ENCODE measurements at regions not wholly inside any gene's neighbourhood (a gene's known extent, or its start where the extent isn't known, plus 50 kb on each side); places are given as distances from the start of the nearest gene placed in this dataset.
"Not testable (repeated sequence)": the region's sequence is repeated elsewhere in the genome, so short reads cannot be mapped to it uniquely, and the experiment has no call there.

DNA sequence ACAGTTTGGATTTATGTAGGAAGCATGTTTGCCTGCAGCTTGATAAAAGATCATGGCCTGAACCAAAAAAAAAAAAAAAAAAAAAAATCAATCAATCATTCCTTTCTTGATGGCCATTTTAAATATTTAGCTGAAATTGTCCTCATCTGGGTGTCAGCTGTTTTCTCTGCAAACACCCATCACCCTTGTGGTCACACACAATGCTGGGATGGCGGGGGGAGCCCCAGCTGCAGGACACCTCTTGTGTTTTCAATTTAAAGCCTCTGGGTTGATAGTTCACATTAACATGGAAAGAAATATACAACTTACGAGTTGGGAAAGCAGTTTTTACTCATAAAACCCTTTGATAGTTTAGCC lies 160.4 kb downstream of the ZFP64 start:
- Histone ChIP-seq H3K4me1 (ENCODE audit: low read depth) (no peaks in the 10 kb centered on the region), H3K27ac (no peak overlapping the region), H3K4me3 (no peak overlapping the region), H3K36me3 (no peaks in the 10 kb centered on the region), H3K9me3 (ENCODE audit: low read depth) (no peaks in the 10 kb centered on the region), H3K27me3 (no peaks in the 10 kb centered on the region)
- no peak for DNase-seq (ENCODE audit: low read depth in 1 of 2, low spot score in 1 of 2)
- TF ChIP-seq, protein P1, sequence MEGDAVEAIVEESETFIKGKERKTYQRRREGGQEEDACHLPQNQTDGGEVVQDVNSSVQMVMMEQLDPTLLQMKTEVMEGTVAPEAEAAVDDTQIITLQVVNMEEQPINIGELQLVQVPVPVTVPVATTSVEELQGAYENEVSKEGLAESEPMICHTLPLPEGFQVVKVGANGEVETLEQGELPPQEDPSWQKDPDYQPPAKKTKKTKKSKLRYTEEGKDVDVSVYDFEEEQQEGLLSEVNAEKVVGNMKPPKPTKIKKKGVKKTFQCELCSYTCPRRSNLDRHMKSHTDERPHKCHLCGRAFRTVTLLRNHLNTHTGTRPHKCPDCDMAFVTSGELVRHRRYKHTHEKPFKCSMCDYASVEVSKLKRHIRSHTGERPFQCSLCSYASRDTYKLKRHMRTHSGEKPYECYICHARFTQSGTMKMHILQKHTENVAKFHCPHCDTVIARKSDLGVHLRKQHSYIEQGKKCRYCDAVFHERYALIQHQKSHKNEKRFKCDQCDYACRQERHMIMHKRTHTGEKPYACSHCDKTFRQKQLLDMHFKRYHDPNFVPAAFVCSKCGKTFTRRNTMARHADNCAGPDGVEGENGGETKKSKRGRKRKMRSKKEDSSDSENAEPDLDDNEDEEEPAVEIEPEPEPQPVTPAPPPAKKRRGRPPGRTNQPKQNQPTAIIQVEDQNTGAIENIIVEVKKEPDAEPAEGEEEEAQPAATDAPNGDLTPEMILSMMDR (IDR thresholded peaks at IDR 0.05; ENCODE audit: low read depth, low read length): no peak

DNA sequence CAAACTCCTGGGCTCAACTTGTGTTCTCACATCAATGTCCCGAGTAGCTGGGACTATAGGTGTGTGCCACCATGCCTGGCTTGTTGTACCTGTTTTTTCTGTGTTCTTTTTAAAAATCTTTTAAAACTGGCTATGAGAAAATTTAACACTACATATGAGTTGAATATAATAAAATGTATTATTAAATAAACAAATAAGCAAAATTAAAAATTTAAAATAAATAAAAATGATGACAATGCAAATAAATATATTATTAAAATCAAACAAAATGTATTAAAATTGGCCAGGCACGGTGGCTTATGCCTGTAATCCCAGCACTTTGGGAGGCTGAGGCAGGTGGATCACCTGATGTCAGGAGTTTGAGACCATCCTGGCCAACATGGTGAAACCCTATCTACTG lies 162.4 kb downstream of the ZFP64 start:
- H3K27ac ChIP-seq; H3K36me3 ChIP-seq; H3K27me3 ChIP-seq; DNase-seq (ENCODE audit: low read depth in 1 of 2, low spot score in 1 of 2); H3K4me3 ChIP-seq; H3K4me1 ChIP-seq (ENCODE audit: low read depth); H3K9me3 ChIP-seq (ENCODE audit: low read depth): not testable (repeated sequence)

DNA sequence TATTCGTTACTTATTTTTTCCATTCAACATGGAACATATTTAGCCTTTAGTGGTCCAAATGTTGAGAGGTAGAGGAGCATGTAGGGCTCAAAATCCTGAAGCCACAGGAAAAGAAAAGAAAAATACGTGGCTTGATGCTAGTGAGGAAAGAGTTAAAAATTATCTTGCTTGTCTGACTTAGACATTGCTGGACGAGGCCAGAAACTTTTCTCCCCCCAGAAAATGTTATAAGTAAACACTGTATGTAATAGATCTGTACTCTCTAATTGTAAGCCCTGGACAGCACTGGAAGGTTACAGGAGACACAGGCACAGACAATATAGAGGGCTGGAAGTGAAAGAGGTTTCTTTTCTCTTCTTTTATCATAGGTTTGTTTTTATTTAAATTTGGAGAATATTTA lies 165.6 kb downstream of the ZFP64 start:
- TF ChIP-seq, protein P1 (IDR thresholded peaks at IDR 0.05; ENCODE audit: low read depth, low read length): no peak
- no peak for DNase-seq (ENCODE audit: low read depth in 1 of 2, low spot score in 1 of 2)
- Histone ChIP-seq H3K27me3 (no peaks in the 10 kb centered on the region), H3K27ac (no peak overlapping the region), H3K4me3 (no peak overlapping the region), H3K4me1 (ENCODE audit: low read depth) (no peaks in the 10 kb centered on the region), H3K9me3 (ENCODE audit: low read depth) (no peaks in the 10 kb centered on the region), H3K36me3 (no peaks in the 10 kb centered on the region)

DNA sequence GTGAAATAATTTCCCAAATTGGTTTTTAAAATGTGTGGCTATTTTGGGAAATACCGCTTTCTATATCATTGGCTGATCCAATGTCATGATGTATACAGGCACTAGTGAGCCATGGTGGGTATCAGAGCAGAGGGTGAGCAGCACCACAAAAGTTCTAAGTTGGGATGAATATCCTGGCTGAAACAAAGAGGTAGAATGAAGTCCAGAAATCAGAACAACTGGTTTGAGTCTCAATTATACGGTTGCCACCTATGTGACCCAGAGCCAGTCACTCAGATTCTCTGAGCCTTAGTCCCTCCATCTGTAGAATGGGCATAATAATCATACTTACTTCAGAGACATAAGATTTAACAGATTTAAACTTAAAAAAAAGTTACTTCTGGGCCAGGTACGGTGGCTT lies 172.3 kb downstream of the ZFP64 start:
- TF ChIP-seq, protein P1 (IDR thresholded peaks at IDR 0.05; ENCODE audit: low read depth, low read length): no peak
- no peaks in the 10 kb centered on the region for H3K27me3 ChIP-seq
- H3K36me3 ChIP-seq: no peaks in the 10 kb centered on the region
- no peak overlapping the region for H3K4me3 ChIP-seq
- no peak for DNase-seq (ENCODE audit: low read depth in 1 of 2, low spot score in 1 of 2)
- H3K27ac ChIP-seq: no peak overlapping the region
- no peaks in the 10 kb centered on the region for H3K9me3 ChIP-seq (ENCODE audit: low read depth)
- H3K4me1 ChIP-seq (ENCODE audit: low read depth): no peaks in the 10 kb centered on the region

DNA sequence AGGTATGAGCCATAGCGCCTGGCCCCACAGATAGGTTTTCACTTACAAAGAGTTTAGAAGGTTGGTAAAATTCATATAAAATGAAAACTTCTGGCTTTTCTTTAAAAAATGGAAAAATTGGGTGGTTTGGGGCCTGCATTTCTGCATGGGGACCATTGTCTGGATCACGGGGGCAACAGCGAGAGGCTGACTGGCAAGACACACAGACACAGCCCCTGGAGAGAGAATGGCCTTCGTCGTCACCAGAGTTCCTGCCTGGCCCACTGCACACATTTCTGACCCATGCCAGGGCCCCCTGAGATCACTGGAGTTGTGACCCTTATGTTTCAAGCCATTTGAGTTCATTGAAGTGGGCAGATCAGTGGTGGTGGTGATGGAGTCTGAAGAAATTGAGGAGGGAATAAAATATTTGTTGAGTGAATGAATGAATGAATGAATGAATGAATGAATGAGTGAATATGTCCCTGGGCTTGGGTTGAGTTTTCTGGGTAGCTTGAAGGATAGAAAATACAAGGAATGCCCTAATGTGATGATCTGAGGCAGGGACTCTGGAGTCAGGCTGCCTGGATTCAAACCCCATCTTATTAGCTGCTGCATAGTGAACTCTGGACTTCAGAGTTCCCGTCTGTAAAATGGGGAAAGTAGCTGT lies 173.8 kb downstream of the ZFP64 start:
- H3K4me1 ChIP-seq (ENCODE audit: low read depth): no peaks in the 10 kb centered on the region
- TF ChIP-seq, protein P1 (IDR thresholded peaks at IDR 0.05; ENCODE audit: low read depth, low read length): no peak

DNA sequence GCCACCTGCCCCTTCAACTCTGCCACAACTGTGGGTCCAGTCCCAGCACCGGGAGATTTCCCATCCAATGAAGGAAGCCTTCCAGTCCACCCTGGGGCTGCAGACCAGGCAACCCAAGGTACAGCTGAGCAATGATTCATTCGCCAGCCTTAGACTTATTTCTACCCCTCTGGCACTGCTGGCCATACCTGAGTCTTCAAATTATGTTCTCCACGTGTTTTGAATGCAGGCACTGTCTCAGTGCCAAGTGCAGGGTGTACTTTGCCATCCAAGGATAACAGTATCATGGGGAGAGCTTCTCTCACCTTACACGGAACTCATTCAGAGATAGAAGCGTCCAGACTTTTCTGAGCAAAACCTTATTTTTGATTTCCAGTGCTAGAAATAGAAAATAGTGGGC lies 175.6 kb downstream of the ZFP64 start:
- H3K36me3 ChIP-seq: no peaks in the 10 kb centered on the region
- TF ChIP-seq, protein P1 (IDR thresholded peaks at IDR 0.05; ENCODE audit: low read depth, low read length): no peak
- no peaks in the 10 kb centered on the region for H3K27me3 ChIP-seq
- no peak overlapping the region for H3K4me3 ChIP-seq
- H3K9me3 ChIP-seq (ENCODE audit: low read depth): no peaks in the 10 kb centered on the region
- no peak for DNase-seq (ENCODE audit: low read depth in 1 of 2, low spot score in 1 of 2)
- no peaks in the 10 kb centered on the region for H3K4me1 ChIP-seq (ENCODE audit: low read depth)
- H3K27ac ChIP-seq: no peak overlapping the region

More for the DNA sequence above, 173.8 kb downstream of the ZFP64 start:
- H3K27me3 ChIP-seq: no peaks in the 10 kb centered on the region
- DNase-seq (ENCODE audit: low read depth in 1 of 2, low spot score in 1 of 2): no peak
- H3K4me3 ChIP-seq: no peak overlapping the region
- H3K36me3 ChIP-seq: no peaks in the 10 kb centered on the region
- no peak overlapping the region for H3K27ac ChIP-seq
- no peaks in the 10 kb centered on the region for H3K9me3 ChIP-seq (ENCODE audit: low read depth)

Measured in cardiac muscle cell (in vitro differentiated cells and primary cell).